HEK293 (cell line): ENCODE measurements at regions not wholly inside any gene's neighbourhood (a gene's known extent, or its start where the extent isn't known, plus 50 kb on each side); places are given as distances from the start of the nearest gene placed in this dataset.
"Not testable (repeated sequence)": the region's sequence is repeated elsewhere in the genome, so short reads cannot be mapped to it uniquely, and the experiment has no call there.

ENCODE experiments used
- CTCF ChIA-PET: fragments of 350-600 bp; formaldehyde crosslinking; extraction: SDS; loops from one replicate; lab custom pipeline; 2021; ENCODE audit warnings: antibody characterized with exemption; lab: Yijun Ruan, JAX
- POLR2A ChIA-PET: fragments of 300-600 bp; formaldehyde crosslinking; extraction: SDS; loops from one replicate; lab custom pipeline; 2020; ENCODE audit warnings: antibody characterized with exemption, inconsistent platforms; lab: Yijun Ruan, JAX
- H3K27ac ChIP-seq: fragments of 200-500 bp; sonication (Bioruptor generic); 2 replicates; pipeline ENCODE4 v1.5.1; 2014; ENCODE audit warnings: low read depth, low read length, control low read depth, inconsistent platforms; ENCODE audit errors: extremely low read depth
- H3K36me3 ChIP-seq, 2 experiments: fragments of 200-500 bp in 1 of 2; sonication (Bioruptor generic) in 1 of 2; 1 replicate in 1 of 2; 2 replicates in 1 of 2; pipeline ENCODE4 v1.5.1; 2014 to 2017; ENCODE audit warnings: inconsistent platforms in 2 of 2, low read length in 2 of 2; ENCODE audit not compliant: control insufficient read depth in 2 of 2, insufficient read depth in 1 of 2
- H3K4me1 ChIP-seq: fragments of 200-500 bp; sonication (Bioruptor generic); 2 replicates; pipeline ENCODE4 v1.5.1; 2014; ENCODE audit warnings: mild to moderate bottlenecking, low read length, inconsistent platforms; ENCODE audit not compliant: control insufficient read depth, insufficient read depth
- H3K4me3 ChIP-seq: 2 replicates; pipeline ENCODE4 v1.5.1; 2011; ENCODE audit warnings: low read depth, mild to moderate bottlenecking, control low read depth, low read length, moderate library complexity
- H3K9me3 ChIP-seq: fragments of 200-500 bp; sonication (Bioruptor generic); 2 replicates; pipeline ENCODE4 v1.5.1; 2014; ENCODE audit warnings: low read depth, low read length, inconsistent platforms; ENCODE audit not compliant: control insufficient read depth, insufficient read depth
- FEZF1 ChIP-seq: fragments of 450-650 bp; formaldehyde crosslinking; IDR thresholded peaks from 2 replicates; pipeline ENCODE4 v1.5.1; 2016; ENCODE audit warnings: missing biosample characterization, missing genetic modification characterization
- KLF7 ChIP-seq: fragments of 450-650 bp; formaldehyde crosslinking; IDR thresholded peaks from 2 replicates; pipeline ENCODE4 v1.5.1; 2016; ENCODE audit warnings: missing biosample characterization, missing genetic modification characterization, borderline replicate concordance
- KLF9 ChIP-seq: fragments of 450-650 bp; formaldehyde crosslinking; IDR thresholded peaks from 2 replicates; pipeline ENCODE4 v1.5.1; 2016; ENCODE audit warnings: missing biosample characterization, missing genetic modification characterization, low read depth
- SCRT2 ChIP-seq: fragments of 450-650 bp; formaldehyde crosslinking; IDR thresholded peaks from 2 replicates; pipeline ENCODE4 v1.5.1; 2016; ENCODE audit warnings: missing biosample characterization, missing genetic modification characterization
- ZBTB20 ChIP-seq: fragments of 450-650 bp; formaldehyde crosslinking; IDR thresholded peaks from 2 replicates; pipeline ENCODE4 v1.5.1; 2016; ENCODE audit warnings: missing biosample characterization, missing genetic modification characterization
- ZBTB21 ChIP-seq: fragments of 450-650 bp; formaldehyde crosslinking; IDR thresholded peaks from 2 replicates; pipeline ENCODE4 v1.5.1; 2017; ENCODE audit warnings: missing biosample characterization, missing genetic modification characterization
- ZFP3 ChIP-seq: fragments of 450-650 bp; formaldehyde crosslinking; IDR thresholded peaks from 2 replicates; pipeline ENCODE4 v1.5.1; 2016; ENCODE audit warnings: low read depth, missing biosample characterization, missing genetic modification characterization
- ZNF202 ChIP-seq: fragments of 450-650 bp; formaldehyde crosslinking; IDR thresholded peaks from 2 replicates; pipeline ENCODE4 v1.5.1; 2016; ENCODE audit warnings: missing biosample characterization, missing genetic modification characterization, borderline replicate concordance
- ZNF433 ChIP-seq: fragments of 450-650 bp; formaldehyde crosslinking; IDR thresholded peaks from 2 replicates; pipeline ENCODE4 v1.5.1; 2016; ENCODE audit warnings: missing biosample characterization, missing genetic modification characterization, low read depth
- ZNF555 ChIP-seq: fragments of 450-650 bp; formaldehyde crosslinking; conservative IDR thresholded peaks from 2 replicates; pipeline ENCODE4 v1.5.1; 2017; ENCODE audit warnings: missing biosample characterization, mild to moderate bottlenecking, missing genetic modification characterization, inconsistent platforms
- ZNF580 ChIP-seq: fragments of 450-650 bp; formaldehyde crosslinking; IDR thresholded peaks from 2 replicates; pipeline ENCODE4 v1.5.1; 2016; ENCODE audit warnings: missing biosample characterization, missing genetic modification characterization
- ZNF600 ChIP-seq: fragments of 450-650 bp; formaldehyde crosslinking; IDR thresholded peaks from 2 replicates; pipeline ENCODE4 v1.5.1; 2016; ENCODE audit warnings: missing biosample characterization, missing genetic modification characterization
- ZNF629 ChIP-seq: fragments of 450-650 bp; formaldehyde crosslinking; IDR thresholded peaks from 2 replicates; pipeline ENCODE4 v1.5.1; 2017; ENCODE audit warnings: missing biosample characterization, missing genetic modification characterization
- ZNF677 ChIP-seq: fragments of 450-650 bp; IDR thresholded peaks from 2 replicates; pipeline ENCODE4 v1.5.0; 2018; ENCODE audit warnings: missing biosample characterization, mild to moderate bottlenecking, missing genetic modification characterization, moderate library complexity
- ZNF768 ChIP-seq: fragments of 450-650 bp; formaldehyde crosslinking; IDR thresholded peaks from 2 replicates; pipeline ENCODE4 v1.5.1; 2018; ENCODE audit warnings: missing biosample characterization, mild to moderate bottlenecking, missing genetic modification characterization
- ZNF791 ChIP-seq: fragments of 450-650 bp; formaldehyde crosslinking; IDR thresholded peaks from 2 replicates; pipeline ENCODE4 v1.5.1; 2016; ENCODE audit warnings: missing biosample characterization, missing genetic modification characterization
- ZNF837 ChIP-seq: fragments of 450-650 bp; formaldehyde crosslinking; IDR thresholded peaks from 2 replicates; pipeline ENCODE4 v1.5.1; 2016; ENCODE audit warnings: missing biosample characterization, missing genetic modification characterization
- TF ChIP-seq, protein P1 (sequence below): fragments of 450-650 bp; formaldehyde crosslinking; IDR thresholded peaks from 2 replicates; pipeline ENCODE4 v1.5.1; 2016; ENCODE audit warnings: missing biosample characterization, missing genetic modification characterization, low read depth
- TF ChIP-seq, protein P2 (sequence below): fragments of 450-650 bp; formaldehyde crosslinking; IDR thresholded peaks from 2 replicates; pipeline ENCODE4 v1.5.1; 2016; ENCODE audit warnings: missing biosample characterization, missing genetic modification characterization, borderline replicate concordance
- TF ChIP-seq, protein P3 (sequence below): fragments of 450-650 bp; formaldehyde crosslinking; IDR thresholded peaks from 2 replicates; pipeline ENCODE4 v1.5.1; 2016; ENCODE audit warnings: missing biosample characterization, missing genetic modification characterization

GRCh38 chr1:228796945-228797344, 61.7 kb downstream of the RHOU start:
- H3K4me3 ChIP-seq, H3K9me3 ChIP-seq, POLR2A ChIA-PET, H3K36me3 ChIP-seq: not testable (repeated sequence)
- CTCF ChIA-PET: interaction anchor here (0.7 kb wide), 1 partner anchor 106 kb away, joined by 3 read pairs; no protein-coding TSS in a partner anchor
- peak; percentile 89 for TF ChIP-seq SCRT2 (tag by site-specific recombination)
- TF ChIP-seq FEZF1 (tag by site-specific recombination): peak; percentile 66
- TF ChIP-seq ZNF580: peak; percentile 60
- TF ChIP-seq, all 188 proteins: peak for 3; not testable (repeated sequence) for 185
- not testable (repeated sequence) for H3K4me1 ChIP-seq, H3K27ac ChIP-seq

- ChIA-PET POLR2A (interaction anchor here (0.6 to 1.5 kb wide), 3 partner anchors 9 to 330 kb away, joined by 3 read pairs; no protein-coding TSS in a partner anchor), CTCF (interaction anchor here (0.6 to 1.3 kb wide), 3 partner anchors 20 to 70 kb away, joined by 3 to 6 read pairs (median 3); no protein-coding TSS in a partner anchor)
- Histone ChIP-seq H3K27ac (no peak overlapping the region), H3K4me3 (no peak overlapping the region), H3K4me1 (peaks cover 8% of the 10 kb centered on the region), H3K9me3 (no peaks in the 10 kb centered on the region), H3K36me3 (no peaks in the 10 kb centered on the region)
- no peak for TF ChIP-seq KLF9 (tag by site-specific recombination)
- no peak for TF ChIP-seq ZBTB20 (tag by site-specific recombination)
- TF ChIP-seq ZNF629 (tag by site-specific recombination): no peak
- no peak for TF ChIP-seq ZNF837 (tag by site-specific recombination)
- no peak for TF ChIP-seq ZNF202 (tag by site-specific recombination)
- TF ChIP-seq, protein P1, sequence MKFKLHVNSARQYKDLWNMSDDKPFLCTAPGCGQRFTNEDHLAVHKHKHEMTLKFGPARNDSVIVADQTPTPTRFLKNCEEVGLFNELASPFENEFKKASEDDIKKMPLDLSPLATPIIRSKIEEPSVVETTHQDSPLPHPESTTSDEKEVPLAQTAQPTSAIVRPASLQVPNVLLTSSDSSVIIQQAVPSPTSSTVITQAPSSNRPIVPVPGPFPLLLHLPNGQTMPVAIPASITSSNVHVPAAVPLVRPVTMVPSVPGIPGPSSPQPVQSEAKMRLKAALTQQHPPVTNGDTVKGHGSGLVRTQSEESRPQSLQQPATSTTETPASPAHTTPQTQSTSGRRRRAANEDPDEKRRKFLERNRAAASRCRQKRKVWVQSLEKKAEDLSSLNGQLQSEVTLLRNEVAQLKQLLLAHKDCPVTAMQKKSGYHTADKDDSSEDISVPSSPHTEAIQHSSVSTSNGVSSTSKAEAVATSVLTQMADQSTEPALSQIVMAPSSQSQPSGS (tag by site-specific recombination): no peak
- TF ChIP-seq ZNF433 (tag by site-specific recombination): no peak
- TF ChIP-seq ZNF555 (tag by site-specific recombination): no peak
- no peak for TF ChIP-seq ZNF600 (tag by site-specific recombination)
- TF ChIP-seq ZNF791 (tag by site-specific recombination): no peak
- TF ChIP-seq ZBTB21 (tag by site-specific recombination): no peak
- TF ChIP-seq ZNF677 (tag by site-specific recombination): no peak
- TF ChIP-seq ZFP3 (tag by site-specific recombination): no peak
- TF ChIP-seq ZNF768: no peak
- TF ChIP-seq, protein P2, sequence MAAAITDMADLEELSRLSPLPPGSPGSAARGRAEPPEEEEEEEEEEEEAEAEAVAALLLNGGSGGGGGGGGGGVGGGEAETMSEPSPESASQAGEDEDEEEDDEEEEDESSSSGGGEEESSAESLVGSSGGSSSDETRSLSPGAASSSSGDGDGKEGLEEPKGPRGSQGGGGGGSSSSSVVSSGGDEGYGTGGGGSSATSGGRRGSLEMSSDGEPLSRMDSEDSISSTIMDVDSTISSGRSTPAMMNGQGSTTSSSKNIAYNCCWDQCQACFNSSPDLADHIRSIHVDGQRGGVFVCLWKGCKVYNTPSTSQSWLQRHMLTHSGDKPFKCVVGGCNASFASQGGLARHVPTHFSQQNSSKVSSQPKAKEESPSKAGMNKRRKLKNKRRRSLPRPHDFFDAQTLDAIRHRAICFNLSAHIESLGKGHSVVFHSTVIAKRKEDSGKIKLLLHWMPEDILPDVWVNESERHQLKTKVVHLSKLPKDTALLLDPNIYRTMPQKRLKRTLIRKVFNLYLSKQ (tag by site-specific recombination): no peak
- TF ChIP-seq, protein P3, sequence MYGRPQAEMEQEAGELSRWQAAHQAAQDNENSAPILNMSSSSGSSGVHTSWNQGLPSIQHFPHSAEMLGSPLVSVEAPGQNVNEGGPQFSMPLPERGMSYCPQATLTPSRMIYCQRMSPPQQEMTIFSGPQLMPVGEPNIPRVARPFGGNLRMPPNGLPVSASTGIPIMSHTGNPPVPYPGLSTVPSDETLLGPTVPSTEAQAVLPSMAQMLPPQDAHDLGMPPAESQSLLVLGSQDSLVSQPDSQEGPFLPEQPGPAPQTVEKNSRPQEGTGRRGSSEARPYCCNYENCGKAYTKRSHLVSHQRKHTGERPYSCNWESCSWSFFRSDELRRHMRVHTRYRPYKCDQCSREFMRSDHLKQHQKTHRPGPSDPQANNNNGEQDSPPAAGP (tag by site-specific recombination): no peak
- TF ChIP-seq KLF7 (tag by site-specific recombination): no peak
Observed at GRCh38 chr1:228798035-228798434, 62.8 kb downstream of the RHOU start.
